Left cardiac atrium (tissue), 4 donors: ENCODE measurements at regions not wholly inside any gene's neighbourhood (a gene's known extent, or its start where the extent isn't known, plus 50 kb on each side); places are given as distances from the start of the nearest gene placed in this dataset.

Experiments used
- ATAC-seq, 2 donors: fragments of 200-7000 bp; cut with Tn5 transposase; one replicate each; pipeline ENCODE4 v1.9.1; 2020; ENCODE audit warnings: mild to moderate bottlenecking in 2 of 2, moderate library complexity in 2 of 2
- DNase-seq: peaks from one replicate; pipeline ENCODE4 v3.0.0-alpha.2; 2020
- intact Hi-C, 2 donors: fragments of 100-400 bp; cut with DNase I; formaldehyde crosslinking; loops; one replicate each; pipeline versions ENCODE4 v1.14.1 to v1.15.1; 2022 to 2023
- donor health status: DM: no; HTN: yes; CAD: no.
- donor health status: DM: no; HTN: yes; CAD: no; lungs with severe emphysema.
- donor health status: DM: yes; HTN: yes; CAD: no.
- donor health status: Dilated cardiomyopathy.

- intact Hi-C loops, result no loop called here
- ATAC-seq (no peak), DNase-seq (no peak)
These were observed 455.6 kb upstream of the ANKRD30A start for GRCh38 chr10:36669615-36670352.

- intact Hi-C loops, result no loop called here
- ATAC-seq, result no peak
- no peak for DNase-seq
These were observed 458.9 kb upstream of the ANKRD30A start for GRCh38 chr10:36666451-36666850.

GRCh38 chr10:36662571-36662970 is 462.8 kb upstream of the ANKRD30A start:
- intact Hi-C loops, result no loop called here
- ATAC-seq (no peak), DNase-seq (no peak)

GRCh38 chr10:36650274-36650673 is 475.1 kb upstream of the ANKRD30A start:
- ATAC-seq (no peak), DNase-seq (no peak)
- intact Hi-C loops, result no loop called here

GRCh38 chr10:36647540-36647939 is 477.9 kb upstream of the ANKRD30A start:
- no peak for ATAC-seq
- no peak for DNase-seq
- intact Hi-C loops, result no loop called here

- no peak for DNase-seq
- intact Hi-C loops, result no loop called here
- ATAC-seq, result no peak
These were observed 484.8 kb upstream of the ANKRD30A start for GRCh38 chr10:36640626-36641025.

- intact Hi-C loops, result no loop called here
- ATAC-seq (no peak), DNase-seq (no peak)
These were observed 486.8 kb upstream of the ANKRD30A start for GRCh38 chr10:36638462-36639155.

- no peak for ATAC-seq
- intact Hi-C loops, result no loop called here
These were observed 488.5 kb upstream of the ANKRD30A start for GRCh38 chr10:36636879-36637278.

GRCh38 chr10:36636285-36636839 is 489.0 kb upstream of the ANKRD30A start:
- ATAC-seq (no peak), DNase-seq (no peak)
- intact Hi-C loops, result no loop called here

More at GRCh38 chr10:36636879-36637278, 488.5 kb upstream of the ANKRD30A start:
- DNase-seq, result no peak

- no peak for ATAC-seq
- DNase-seq, result no peak
- intact Hi-C loops, result no loop called here
These were observed 490.5 kb upstream of the ANKRD30A start for GRCh38 chr10:36634916-36635315.

- intact Hi-C loops, result no loop called here
- ATAC-seq (no peak), DNase-seq (no peak)
These were observed 495.1 kb upstream of the ANKRD30A start for GRCh38 chr10:36630267-36630666.

GRCh38 chr10:36629476-36629875 is 495.9 kb upstream of the ANKRD30A start:
- DNase-seq, result no peak
- intact Hi-C loops, result no loop called here
- no peak for ATAC-seq

- intact Hi-C loops, result no loop called here
- DNase-seq, result no peak
- ATAC-seq, result no peak
These were observed 500.8 kb upstream of the ANKRD30A start for GRCh38 chr10:36624551-36625100.

- DNase-seq (no peak), ATAC-seq (peak in 1 of 2 donors; percentile 49)
- intact Hi-C loops, result no loop called here
These were observed 504.1 kb upstream of the ANKRD30A start for GRCh38 chr10:36621346-36621745.

- intact Hi-C loops, result no loop called here
- DNase-seq (no peak), ATAC-seq (no peak)
These were observed 513.0 kb upstream of the ANKRD30A start for GRCh38 chr10:36612436-36612835.

- intact Hi-C loops, result no loop called here
- DNase-seq, result no peak
- ATAC-seq, result no peak
These were observed 516.5 kb upstream of the ANKRD30A start for GRCh38 chr10:36608866-36609265.

- DNase-seq (no peak), ATAC-seq (no peak)
- intact Hi-C loops, result no loop called here
These were observed 517.1 kb upstream of the ANKRD30A start for GRCh38 chr10:36608251-36608650.

- ATAC-seq, result no peak
- DNase-seq, result no peak
- intact Hi-C loops, result no loop called here
These were observed 519.1 kb upstream of the ANKRD30A start for GRCh38 chr10:36606234-36606839.

- ATAC-seq, result no peak
- DNase-seq, result no peak
- intact Hi-C loops, result no loop called here
These were observed 521.1 kb upstream of the ANKRD30A start for GRCh38 chr10:36604316-36604715.

GRCh38 chr10:36603688-36604087 is 521.7 kb upstream of the ANKRD30A start:
- ATAC-seq, result no peak
- DNase-seq, result no peak
- intact Hi-C loops, result no loop called here
